GM18907 (cell line): ENCODE measurements at regions not wholly inside any gene's neighbourhood (a gene's known extent, or its start where the extent isn't known, plus 50 kb on each side); places are given as distances from the start of the nearest gene placed in this dataset.

Source experiments
- ATAC-seq: cut with Tn5 transposase; IDR thresholded peaks from one replicate; pipeline ENCODE4 v1.9.1; 2021; ENCODE audit warnings: mild to moderate bottlenecking, moderate library complexity; ENCODE audit not compliant: unreplicated experiment

DNA sequence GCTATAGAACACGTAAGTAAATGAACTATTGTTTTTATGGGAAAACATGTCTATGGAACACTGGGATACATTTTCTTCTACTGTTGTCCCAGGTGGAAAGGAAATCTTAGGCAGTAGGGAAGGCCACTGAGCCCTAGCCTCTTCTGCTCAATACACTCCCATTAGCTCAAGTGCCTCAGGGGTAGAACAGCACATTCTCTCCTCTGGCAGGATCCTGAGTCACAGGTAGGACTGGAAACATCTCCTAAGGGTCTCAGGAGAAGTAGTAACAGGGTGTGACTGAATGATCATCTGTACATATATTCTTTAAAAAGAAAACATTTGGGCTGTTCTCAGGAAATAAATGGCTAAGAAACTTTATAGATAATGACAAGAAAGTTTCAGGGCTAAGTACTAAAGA lies 175.6 kb upstream of the ESRRG start:
- no peak for ATAC-seq

DNA sequence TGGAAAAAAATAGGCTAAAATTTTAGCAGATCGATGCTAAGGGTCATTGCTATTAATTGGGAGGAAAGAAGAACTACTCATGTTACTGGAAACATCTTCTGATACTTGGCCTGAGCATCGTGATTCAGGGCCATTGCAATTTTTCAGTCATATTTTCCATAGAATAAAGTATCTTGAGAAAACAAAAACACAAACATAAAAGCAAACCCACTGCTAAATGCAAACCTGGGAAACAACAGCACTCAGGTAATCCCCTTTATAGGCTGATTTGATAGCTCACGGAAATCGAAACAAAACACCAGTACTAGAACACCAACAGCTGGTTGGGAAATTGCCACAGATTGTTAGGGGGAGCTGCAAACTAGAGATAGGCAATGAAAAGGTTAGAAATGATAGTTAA lies 172.9 kb upstream of the ESRRG start:
- ATAC-seq, result no peak

DNA sequence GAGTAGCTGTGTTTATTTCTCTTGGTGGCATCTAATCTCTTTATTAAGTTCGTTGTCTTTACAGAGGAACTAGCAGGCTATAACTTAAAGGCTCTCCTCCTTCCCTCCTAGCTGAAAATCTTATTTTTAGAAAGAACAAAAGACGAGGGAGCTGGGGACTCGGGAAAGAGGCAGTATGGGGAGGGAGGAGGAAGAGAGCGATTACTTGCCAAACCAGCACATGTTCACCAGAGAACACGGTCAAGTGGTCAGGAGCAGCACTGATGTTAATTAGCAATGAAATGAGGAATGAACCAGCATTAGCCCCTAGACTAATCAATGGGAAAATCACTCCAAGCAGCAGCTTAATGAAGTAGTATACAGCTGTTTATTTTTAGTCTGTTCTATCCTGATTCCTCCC lies 171.3 kb upstream of the ESRRG start:
- no peak for ATAC-seq

DNA sequence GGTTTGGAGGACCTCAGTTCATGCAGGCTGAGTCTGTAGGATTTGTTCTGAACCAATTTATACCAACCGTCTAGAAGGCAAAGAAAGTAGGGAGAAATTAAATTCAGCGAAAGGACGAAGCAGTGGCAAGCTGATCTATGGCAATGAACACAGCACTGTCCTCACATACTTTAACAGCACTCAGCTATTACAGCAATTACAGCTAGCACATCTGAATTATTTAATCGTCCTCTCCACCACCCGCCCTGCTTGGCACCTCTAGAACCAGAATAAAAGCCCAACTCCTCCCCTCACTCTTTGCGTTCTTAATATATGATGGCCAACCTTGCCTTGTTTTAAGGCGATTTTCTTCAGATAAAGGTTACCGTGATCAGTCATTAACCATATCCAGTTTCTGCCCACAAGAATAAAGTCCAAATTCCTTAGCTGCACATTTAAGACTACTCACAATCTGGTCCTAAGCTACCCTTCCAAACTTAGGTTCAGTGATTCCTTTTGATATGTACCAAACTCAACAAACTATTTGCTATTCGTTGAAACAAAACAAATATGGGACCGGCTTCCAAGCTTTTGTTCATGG lies 169.4 kb upstream of the ESRRG start:
- ATAC-seq, result no peak

DNA sequence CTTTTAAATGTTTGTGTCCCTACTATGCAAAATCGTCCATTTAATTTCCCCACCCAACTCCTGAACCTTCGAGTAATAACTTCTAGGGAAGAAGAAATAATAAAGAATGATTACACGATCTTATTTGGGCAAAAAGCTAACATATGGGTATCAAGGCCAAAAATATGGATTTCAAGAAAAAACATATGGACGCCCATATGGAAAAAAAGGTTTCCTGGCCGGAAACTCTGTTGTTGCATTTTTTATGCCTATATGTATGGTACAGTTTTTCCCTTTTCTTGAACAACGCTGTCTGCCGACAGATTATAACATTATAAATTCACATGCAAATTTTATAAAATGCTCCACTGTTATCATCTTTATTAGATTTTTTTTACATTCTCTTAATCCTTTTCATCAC lies 167.6 kb upstream of the ESRRG start:
- ATAC-seq, result no peak

DNA sequence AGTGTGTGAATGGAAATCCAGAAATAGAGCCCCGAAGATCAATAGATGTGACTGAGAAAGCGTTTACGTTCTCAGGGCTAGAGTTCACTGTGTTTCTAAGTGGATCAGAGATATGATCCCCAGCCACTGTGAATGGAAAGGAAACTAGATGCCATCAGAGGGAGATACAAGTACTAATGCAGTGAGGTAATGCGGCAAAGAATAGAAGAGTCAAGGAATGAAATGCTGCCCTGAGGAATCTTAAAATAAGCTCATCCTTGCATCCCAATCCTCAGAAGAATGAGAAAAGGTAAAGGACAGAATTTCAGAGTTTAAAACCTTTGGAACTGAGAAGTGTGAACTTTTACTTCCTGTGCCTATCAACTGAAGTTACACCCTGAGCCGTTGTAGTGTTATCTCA lies 165.5 kb upstream of the ESRRG start:
- no peak for ATAC-seq

DNA sequence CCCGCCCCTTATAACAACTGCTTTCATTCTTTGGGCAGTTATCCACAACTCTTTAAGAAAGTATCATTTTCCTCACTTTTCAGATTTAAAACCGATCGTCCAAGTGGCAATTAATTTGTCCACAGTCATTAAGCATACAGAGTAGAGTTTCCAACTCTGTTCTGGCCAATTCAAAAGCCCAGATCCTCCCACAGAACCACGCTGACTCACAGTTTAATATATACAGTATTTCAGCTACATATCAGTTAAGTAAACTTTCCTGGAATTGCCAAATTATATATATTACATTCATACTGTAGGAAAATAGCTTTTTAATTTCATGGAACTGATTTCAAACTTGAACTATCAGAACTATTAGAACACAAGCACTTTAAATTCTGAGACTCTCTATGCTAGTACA lies 163.8 kb upstream of the ESRRG start:
- no peak for ATAC-seq

DNA sequence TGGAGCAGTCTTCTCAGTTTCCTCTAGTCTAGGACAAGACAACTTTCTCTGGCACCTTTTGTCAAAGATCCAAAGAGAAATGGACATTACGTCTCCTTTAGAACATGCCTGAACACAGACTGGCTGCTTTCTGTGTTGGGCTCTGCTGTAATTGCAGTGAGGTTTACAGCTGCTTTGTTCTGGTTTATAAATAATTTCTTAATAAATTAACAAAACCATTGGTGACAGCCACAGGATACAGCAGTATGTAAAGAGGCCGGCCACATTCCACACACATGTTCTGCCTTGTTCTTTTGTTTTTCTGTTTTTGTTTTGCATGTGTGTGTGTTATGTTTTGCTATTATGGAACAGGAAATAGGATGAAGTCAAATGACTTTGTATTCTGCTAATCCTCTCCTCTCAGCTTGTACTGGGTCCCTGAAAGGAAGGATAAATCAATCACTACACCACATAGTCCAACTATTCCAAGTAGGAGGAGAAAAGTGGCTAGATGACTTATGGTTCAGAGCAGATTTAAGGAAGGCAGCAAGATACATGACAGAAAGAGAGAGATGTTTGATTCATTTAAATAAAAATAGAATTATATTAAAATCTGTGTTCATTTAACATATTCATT lies 161.5 kb upstream of the ESRRG start:
- ATAC-seq, result no peak

DNA sequence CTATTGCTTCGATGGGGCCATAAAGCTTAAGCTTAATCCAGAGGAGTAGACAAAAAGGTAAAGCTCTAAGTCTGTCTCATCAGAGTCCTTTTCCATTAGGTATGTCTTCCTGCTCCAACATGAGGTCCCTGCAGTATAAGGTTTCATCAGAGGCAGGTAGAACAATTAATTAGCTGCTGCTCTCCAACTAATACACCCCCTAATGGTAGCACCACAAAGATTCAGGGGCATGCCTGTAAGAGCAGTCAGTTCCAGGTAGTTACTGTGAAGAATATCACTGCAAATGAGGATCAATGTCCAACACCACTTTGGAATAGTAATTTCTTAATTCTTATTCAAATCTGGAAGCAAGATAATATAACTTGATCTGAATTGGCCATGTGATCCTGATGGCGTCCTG lies 160.3 kb upstream of the ESRRG start:
- ATAC-seq, result no peak

DNA sequence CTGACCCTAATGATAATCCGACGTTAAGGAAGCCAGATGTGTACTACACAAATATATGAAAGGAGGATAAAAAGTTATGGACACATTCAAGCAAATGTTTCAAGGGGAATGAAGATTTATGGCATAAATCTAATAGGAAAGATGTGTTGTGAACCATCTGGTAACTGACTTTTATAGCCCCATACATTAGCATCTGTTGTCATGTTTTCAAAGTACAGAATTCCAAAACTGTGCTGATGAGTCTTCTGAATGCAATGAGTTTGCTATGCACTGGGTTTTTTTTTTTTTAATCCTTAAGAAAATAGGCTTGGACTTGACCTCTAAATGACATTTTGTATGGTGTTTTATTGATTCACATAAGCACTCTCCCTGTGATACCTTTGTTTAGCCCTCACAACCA lies 158.5 kb upstream of the ESRRG start:
- ATAC-seq, result no peak

DNA sequence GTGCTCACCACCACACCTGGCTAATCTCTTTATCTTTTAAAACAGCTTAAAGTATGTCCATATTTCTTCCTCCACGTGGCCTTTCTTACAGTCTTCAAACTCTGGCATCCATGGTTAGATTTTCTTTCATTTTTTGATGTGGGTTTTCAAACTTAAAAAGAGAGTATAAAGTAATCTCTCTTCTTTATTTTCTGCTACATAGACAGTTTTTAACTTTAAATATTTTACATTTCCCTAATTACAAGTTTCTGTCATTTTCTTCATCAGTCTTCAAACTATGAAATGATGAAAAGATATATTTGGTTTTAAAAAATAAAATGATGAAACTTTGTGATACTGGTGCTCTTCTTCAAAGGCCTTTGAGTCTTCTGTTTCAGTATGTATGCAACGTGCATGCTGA lies 143.5 kb upstream of the ESRRG start:
- ATAC-seq, result no peak

DNA sequence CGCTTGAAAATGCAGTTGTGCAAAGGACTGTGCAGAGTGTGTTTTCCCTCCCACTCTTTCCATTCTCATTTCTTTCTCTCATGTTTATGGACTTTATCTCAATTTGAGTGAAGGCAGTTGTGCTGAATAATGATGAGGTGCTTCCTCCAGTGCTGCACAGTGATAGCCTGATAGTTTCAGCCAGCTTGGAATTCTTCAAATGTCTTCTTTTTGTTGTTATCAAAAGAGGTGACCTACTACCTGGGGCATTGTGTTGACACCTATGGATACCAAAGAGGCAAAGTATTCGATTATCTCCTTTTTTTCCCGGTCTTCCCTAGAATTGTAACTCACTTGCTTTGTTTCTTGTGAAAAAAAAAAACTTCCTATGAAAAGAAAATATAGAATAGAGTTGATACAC lies 132.6 kb upstream of the ESRRG start:
- ATAC-seq, result no peak

DNA sequence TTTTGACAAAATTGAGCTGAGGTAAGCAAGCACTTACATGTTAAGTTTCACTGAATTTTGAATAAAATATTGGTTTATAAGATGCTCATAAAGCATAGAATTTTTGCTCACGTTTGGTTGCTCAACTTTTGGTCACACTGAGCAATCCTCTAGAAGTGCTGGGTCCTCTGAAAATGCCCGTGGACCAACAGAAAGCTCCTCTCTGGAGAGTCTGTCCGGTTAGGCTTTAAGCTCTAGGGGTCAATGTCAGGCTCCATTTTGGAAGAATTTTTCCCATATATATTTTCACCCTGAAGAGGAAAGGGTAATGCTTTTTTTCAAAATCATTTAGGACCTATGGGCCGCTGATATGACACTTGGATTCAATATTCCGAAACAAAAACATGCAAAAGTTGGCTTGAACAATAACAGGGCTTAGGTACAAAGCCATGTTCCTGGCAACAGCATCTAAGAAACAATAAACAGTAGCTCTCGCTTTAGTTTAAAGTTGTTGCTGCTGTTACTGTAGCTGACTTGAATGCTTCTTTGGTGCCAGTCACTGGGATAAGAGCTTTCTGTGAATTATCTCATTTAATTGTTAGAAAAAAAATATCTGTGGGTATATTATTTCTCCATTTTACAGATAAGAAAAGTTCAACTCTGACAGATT lies 131.7 kb upstream of the ESRRG start:
- ATAC-seq, result no peak

DNA sequence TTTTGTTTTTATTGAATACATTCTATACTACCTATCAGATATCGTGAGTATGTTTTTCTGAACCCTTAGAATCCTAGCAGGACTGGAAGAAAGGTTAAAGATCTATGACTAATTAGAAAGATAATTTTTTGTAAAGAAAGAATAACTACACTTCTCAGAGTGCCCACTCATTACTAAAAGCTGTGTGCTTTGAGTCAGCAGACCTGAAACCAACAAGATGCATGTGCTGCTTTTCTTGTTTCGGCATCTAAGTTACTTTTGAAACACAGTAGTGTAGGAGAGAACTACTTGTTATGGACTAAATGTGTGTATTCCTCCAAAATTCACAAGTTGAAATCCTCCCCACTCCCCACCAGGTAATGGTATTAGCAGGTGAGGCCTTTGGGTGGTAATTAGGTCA lies 127.8 kb upstream of the ESRRG start:
- ATAC-seq, result no peak

DNA sequence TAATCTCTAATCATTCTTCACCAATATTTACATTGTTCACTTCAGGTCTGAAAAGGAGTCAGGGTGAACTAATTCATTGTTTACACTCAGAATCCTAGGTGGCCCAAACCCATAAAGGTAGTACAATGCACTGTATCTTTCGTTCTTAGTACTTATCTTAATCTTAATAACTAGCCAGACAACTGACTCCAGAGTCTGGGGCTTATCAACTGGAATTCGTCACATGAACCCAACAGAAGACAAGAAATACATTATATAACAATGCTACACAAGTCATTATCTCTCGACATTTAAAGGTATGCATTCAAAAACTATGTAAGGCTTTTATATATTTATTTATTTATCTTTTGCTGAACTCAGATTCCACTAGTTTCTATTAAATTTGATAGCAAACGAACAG lies 125.9 kb upstream of the ESRRG start:
- ATAC-seq, result no peak

DNA sequence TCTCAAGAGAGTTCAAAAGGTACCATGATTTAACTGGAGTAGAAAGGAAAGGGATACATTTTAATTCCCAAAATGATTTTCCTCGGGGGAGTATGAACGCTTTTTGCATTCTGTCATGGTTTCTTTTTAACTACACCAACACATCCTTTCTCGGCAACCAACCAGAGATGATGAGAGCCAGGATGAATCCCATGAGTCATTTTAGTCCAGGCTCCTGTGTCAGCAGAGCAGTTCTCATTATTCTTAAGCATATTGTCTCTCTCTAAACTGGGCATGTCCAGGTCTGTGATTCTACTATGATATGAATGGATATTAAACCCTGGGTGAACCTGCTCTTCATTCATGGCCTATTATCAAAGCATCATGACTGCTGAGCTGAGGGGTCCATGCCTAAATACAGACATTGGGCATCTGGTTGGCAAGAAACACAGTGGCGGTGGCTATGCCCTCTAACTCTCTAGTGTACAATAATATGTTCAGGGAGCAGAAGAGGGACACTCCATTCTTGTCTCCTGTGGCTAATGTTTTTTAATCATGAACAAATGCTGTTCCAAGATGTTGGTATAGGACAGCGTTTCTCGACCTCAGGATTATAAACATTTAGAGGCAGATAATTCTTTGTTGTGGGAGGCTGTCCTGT lies 124.3 kb upstream of the ESRRG start:
- no peak for ATAC-seq

DNA sequence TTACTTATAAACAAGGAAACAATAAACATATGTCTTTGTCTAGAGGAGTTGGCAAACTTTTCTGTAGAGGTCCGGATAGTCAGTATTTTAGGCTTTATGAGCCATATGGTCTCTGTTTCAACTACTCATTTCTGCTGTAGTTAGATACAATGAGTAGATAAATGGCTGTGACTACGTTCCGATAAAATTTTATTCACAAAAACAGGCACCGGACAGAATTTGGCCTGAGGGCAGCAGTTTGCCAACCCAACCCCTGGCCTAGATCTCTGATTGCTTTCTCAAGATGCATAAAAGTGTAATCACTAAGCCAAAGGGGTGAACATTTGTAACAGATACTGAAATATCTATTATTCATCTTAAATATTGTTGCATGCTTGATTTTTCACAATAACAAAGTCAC lies 123.1 kb upstream of the ESRRG start:
- ATAC-seq, result no peak

DNA sequence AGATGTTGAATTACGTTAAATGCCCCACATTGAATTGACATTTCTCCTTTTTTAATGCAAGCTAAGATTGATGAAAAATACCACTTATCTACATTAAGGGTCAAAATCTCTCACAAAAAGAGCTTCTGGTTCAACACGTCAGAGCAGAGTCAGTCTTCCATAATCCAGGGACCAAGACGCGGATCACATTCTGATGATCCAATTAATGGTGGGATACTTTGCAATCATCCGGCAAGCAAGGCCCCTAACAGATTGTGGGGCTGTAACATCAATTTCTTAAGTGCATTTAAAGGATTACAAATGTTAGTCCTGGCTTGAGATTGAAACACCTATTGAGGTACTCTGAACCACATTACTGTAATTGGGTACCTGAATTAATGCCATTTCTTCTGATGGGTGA lies 120.2 kb upstream of the ESRRG start:
- no peak for ATAC-seq

DNA sequence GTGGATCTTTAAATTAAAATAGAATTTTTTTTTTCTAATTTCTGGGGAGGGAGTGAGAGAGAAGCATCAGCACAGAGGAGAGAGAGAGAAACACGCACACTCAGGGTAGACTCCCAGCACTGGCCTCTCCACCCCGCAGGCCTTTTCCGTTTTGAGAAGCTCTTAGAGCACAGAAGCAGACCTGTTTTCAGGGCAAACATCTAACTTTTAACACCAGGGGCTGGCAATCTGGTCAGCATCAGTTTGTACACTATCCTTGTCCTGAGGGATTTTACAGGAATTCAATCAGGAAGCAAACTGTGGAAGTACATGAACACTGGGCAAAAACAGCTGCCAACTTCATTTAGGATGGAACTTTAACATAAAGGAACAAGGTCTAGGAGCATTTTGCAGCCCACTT lies 117.9 kb upstream of the ESRRG start:
- no peak for ATAC-seq

DNA sequence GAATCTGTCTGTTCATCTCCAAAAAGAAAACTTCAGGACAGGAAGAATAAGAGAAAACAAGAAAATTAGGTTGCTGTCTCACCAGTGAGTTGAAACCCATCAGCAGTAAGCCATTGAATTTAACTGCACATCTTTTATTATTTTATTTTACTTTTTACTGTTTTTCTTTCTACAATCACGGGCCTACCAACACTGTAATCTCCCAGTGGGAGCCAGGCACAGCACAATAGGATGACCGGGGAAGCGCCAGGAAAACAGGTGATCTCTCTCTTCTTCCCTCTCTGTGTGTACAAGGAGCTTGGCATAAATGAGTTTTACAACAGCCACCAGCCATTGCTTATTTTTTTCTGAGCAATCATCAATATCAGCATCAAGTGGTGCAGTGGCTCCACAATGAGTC lies 113.1 kb upstream of the ESRRG start:
- ATAC-seq, result no peak

DNA sequence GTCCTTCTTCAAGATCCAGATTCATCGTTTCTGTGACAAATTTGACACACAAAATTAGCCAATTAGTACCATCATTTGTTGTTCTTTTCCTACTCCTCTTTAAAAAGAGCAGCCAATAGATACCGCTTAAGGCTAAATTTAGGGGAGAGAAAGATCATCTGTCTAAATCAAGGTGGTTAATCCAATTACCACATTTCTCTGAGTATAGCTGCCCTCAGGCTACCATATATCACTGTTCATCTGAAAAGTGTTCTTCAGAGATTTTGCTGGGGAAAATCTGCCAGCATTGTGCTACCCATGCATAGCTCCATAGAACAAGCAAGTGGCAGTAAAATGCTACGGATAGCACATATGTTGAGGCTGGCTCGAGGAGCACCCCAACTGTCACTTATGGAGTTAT lies 110.3 kb upstream of the ESRRG start:
- no peak for ATAC-seq

DNA sequence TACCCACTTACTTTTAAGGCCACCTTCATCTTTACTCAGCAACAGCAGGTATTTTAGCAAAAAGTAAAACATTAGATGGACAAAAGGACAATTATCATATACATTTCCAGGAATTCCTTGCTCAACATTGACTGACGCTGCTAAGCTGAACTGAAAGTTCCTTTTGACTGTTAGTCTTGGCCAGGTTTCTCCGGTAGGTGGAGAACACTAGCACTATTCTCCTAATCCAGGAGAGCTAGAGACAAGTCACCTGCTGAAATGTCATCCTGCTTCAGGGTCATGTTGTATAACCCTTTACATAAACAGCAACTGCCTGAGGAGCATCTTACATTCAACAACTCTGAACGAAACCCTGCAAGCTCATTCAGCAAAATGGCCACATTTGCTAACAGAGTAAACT lies 109.0 kb upstream of the ESRRG start:
- no peak for ATAC-seq
